IMR-90 (cell line): ENCODE measurements at regions not wholly inside any gene's neighbourhood (a gene's known extent, or its start where the extent isn't known, plus 50 kb on each side); places are given as distances from the start of the nearest gene placed in this dataset.
"Not testable (repeated sequence)": the region's sequence is repeated elsewhere in the genome, so short reads cannot be mapped to it uniquely, and the experiment has no call there.

ENCODE experiments used
- ATAC-seq: fragments of 200-7000 bp; cut with Tn5 transposase; 2 replicates; pipeline ENCODE4 v1.9.1; 2020; ENCODE audit warnings: low read depth, mild to moderate bottlenecking, moderate library complexity
- BruUV-seq: library from RNA; stranded (reverse); fragments of 400-500 nt; replicated peaks from 2 replicates; lab custom pipeline; 2021; lab: Mats Ljungman, UMichigan
- CTCF ChIA-PET: fragments of 300-600 bp; formaldehyde crosslinking; extraction: SDS; loops from one replicate; lab custom pipeline; 2021; ENCODE audit warnings: antibody characterized with exemption; lab: Yijun Ruan, JAX
- POLR2A ChIA-PET: fragments of 300-600 bp; sonication (Branson Sonifier 250); formaldehyde crosslinking; loops from one replicate; lab custom pipeline; 2022; ENCODE audit warnings: antibody characterized with exemption; ENCODE audit not compliant: unreplicated experiment; lab: Charles Lee
- DNase-seq: peaks from one replicate; pipeline ENCODE4 v3.0.0; 2013
- H2AFZ ChIP-seq: replicated peaks from 2 replicates; pipeline ENCODE3; 2013; ENCODE audit warnings: low read length, mild to moderate bottlenecking; ENCODE audit not compliant: poor library complexity
- H2AK5ac ChIP-seq: 2 replicates; pipeline ENCODE4 v1.6.1; 2013; ENCODE audit warnings: low read depth, low read length, inconsistent platforms
- H2AK9ac ChIP-seq: replicated peaks from 2 replicates; pipeline ENCODE3; 2013; ENCODE audit warnings: mild to moderate bottlenecking, low read depth, low read length, moderate library complexity; ENCODE audit not compliant: poor library complexity
- H2BK120ac ChIP-seq: 2 replicates; pipeline ENCODE4 v1.6.1; 2013; ENCODE audit warnings: low read depth, low read length, inconsistent platforms
- H2BK15ac ChIP-seq: 3 replicates; pipeline ENCODE4 v1.6.1; 2013; ENCODE audit warnings: low read depth, low read length, inconsistent platforms
- H2BK20ac ChIP-seq: 2 replicates; pipeline ENCODE4 v1.6.1; 2013; ENCODE audit warnings: low read depth, mild to moderate bottlenecking, inconsistent platforms, low read length, moderate library complexity
- H2BK5ac ChIP-seq: 2 replicates; pipeline ENCODE4 v1.6.1; 2013; ENCODE audit warnings: mild to moderate bottlenecking, low read depth, low read length, inconsistent platforms; ENCODE audit not compliant: poor library complexity, severe bottlenecking
- H3K14ac ChIP-seq: replicated peaks from 2 replicates; pipeline ENCODE4 v1.6.1; 2013; ENCODE audit warnings: low read depth, low read length, inconsistent platforms
- H3K18ac ChIP-seq: 2 replicates; pipeline ENCODE4 v1.6.1; 2013; ENCODE audit warnings: low read depth, low read length, control low read depth
- H3K23ac ChIP-seq: 2 replicates; pipeline ENCODE4 v1.6.1; 2013; ENCODE audit warnings: low read depth, low read length, inconsistent platforms
- H3K27ac ChIP-seq: 2 replicates; pipeline ENCODE4 v1.5.1; 2013; ENCODE audit warnings: mild to moderate bottlenecking, control low read depth, low read length; ENCODE audit not compliant: insufficient read depth
- H3K27me3 ChIP-seq: 2 replicates; pipeline ENCODE4 v1.6.1; 2013; ENCODE audit warnings: low read length; ENCODE audit not compliant: control insufficient read depth, insufficient read depth
- H3K36me3 ChIP-seq: 2 replicates; pipeline ENCODE4 v1.6.1; 2013; ENCODE audit warnings: low read length, mixed read lengths; ENCODE audit not compliant: control insufficient read depth, insufficient read depth
- H3K4ac ChIP-seq: 2 replicates; pipeline ENCODE4 v1.6.1; 2013; ENCODE audit warnings: low read depth, low read length, inconsistent platforms
- H3K4me1 ChIP-seq: 2 replicates; pipeline ENCODE4 v1.6.1; 2013; ENCODE audit warnings: low read length, mixed read lengths; ENCODE audit not compliant: control insufficient read depth, insufficient read depth
- H3K4me2 ChIP-seq: 2 replicates; pipeline ENCODE4 v1.6.1; 2013; ENCODE audit warnings: low read depth, mild to moderate bottlenecking, control low read depth, low read length, moderate library complexity
- H3K4me3 ChIP-seq: 2 replicates; pipeline ENCODE4 v1.5.1; 2013; ENCODE audit warnings: low read depth, mild to moderate bottlenecking, control low read depth, low read length, moderate library complexity; ENCODE audit not compliant: insufficient read depth
- H3K56ac ChIP-seq: 2 replicates; pipeline ENCODE4 v1.6.1; 2013; ENCODE audit warnings: low read length, inconsistent platforms; ENCODE audit not compliant: insufficient read depth; ENCODE audit errors: extremely low read depth
- H3K79me1 ChIP-seq, 2 experiments: 2 replicates each; pipeline ENCODE4 v1.6.1; 2013; ENCODE audit warnings: low read length in 2 of 2, inconsistent platforms in 1 of 2, low read depth in 1 of 2
- H3K9ac ChIP-seq: 2 replicates; pipeline ENCODE4 v1.6.1; 2013; ENCODE audit warnings: low read depth, low read length, control low read depth
- H3K9me1 ChIP-seq: 2 replicates; pipeline ENCODE4 v1.6.1; 2013; ENCODE audit warnings: low read length, inconsistent platforms; ENCODE audit not compliant: insufficient read depth
- H3K9me3 ChIP-seq: 2 replicates; pipeline ENCODE4 v1.6.1; 2013; ENCODE audit warnings: low read length; ENCODE audit not compliant: control insufficient read depth, insufficient read depth
- H4K20me1 ChIP-seq: 2 replicates; pipeline ENCODE4 v1.6.1; 2013; ENCODE audit warnings: low read length, inconsistent platforms; ENCODE audit not compliant: insufficient read depth
- H4K5ac ChIP-seq: 2 replicates; pipeline ENCODE4 v1.6.1; 2013; ENCODE audit warnings: mild to moderate bottlenecking, low read depth, low read length, control low read depth
- H4K8ac ChIP-seq, 2 experiments: 2 replicates each; pipeline ENCODE4 v1.6.1; 2013; ENCODE audit warnings: low read depth in 2 of 2, low read length in 2 of 2, control low read depth in 1 of 2, inconsistent platforms in 1 of 2
- H4K91ac ChIP-seq: 2 replicates; pipeline ENCODE4 v1.6.1; 2013; ENCODE audit warnings: low read depth, low read length, inconsistent platforms; ENCODE audit not compliant: insufficient read depth
- BHLHE40 ChIP-seq: fragments of 150-350 bp; IDR thresholded peaks from 2 replicates; pipeline ENCODE4 v1.6.1; 2016; ENCODE audit warnings: mild to moderate bottlenecking, low read depth, low read length
- CEBPB ChIP-seq: IDR thresholded peaks from 2 replicates; pipeline ENCODE4 v1.6.1; 2012; ENCODE audit warnings: low read depth, low read length, improper control_type of control experiment
- ELK1 ChIP-seq: fragments of 150-350 bp; IDR thresholded peaks from 2 replicates; pipeline ENCODE4 v1.6.1; 2016; ENCODE audit warnings: low read depth, mild to moderate bottlenecking, low read length, moderate library complexity, borderline replicate concordance
- FOS ChIP-seq: fragments of 150-350 bp; IDR thresholded peaks from 2 replicates; pipeline ENCODE4 v1.6.1; 2016; ENCODE audit warnings: low read depth, low read length
- MAFK ChIP-seq: IDR thresholded peaks from 2 replicates; pipeline ENCODE4 v1.6.1; 2012; ENCODE audit warnings: low read depth, low read length, improper control_type of control experiment
- MXI1 ChIP-seq: IDR thresholded peaks from 2 replicates; pipeline ENCODE4 v1.6.1; 2012; ENCODE audit warnings: low read depth, mild to moderate bottlenecking, low read length, moderate library complexity, borderline replicate concordance
- WGBS, 2 experiments: methylation state at CpG; one replicate each; pipeline versions ENCODE4 v1.1.5 to v1.1.7; 2013; ENCODE audit warnings: missing lambda C conversion rate in 2 of 2; ENCODE audit not compliant: insufficient read length in 1 of 2; ENCODE audit errors: extremely low coverage in 2 of 2; 5-methylcytosine and 5-hydroxymethylcytosine counted together
- dilution Hi-C: fragments of 300-500 bp; cut with HindIII; formaldehyde crosslinking; loops from one replicate; pipeline ENCODE4 v1.14.3; 2018; ENCODE audit warnings: low sequenced_read_pairs; ENCODE audit not compliant: unreplicated experiment
- in situ Hi-C: fragments of 300-500 bp; cut with MboI; formaldehyde crosslinking; loops from 3 replicates; pipeline ENCODE4 v1.14.3; 2019; ENCODE audit warnings: low sequenced_read_pairs, inconsistent platforms, mixed read lengths
- intact Hi-C: fragments of 100-400 bp; cut with micrococcal nuclease; formaldehyde crosslinking; loops from 2 replicates; pipeline ENCODE4 v1.10.0; 2022
- TF ChIP-seq, protein P1 (sequence below): fragments of 150-350 bp; IDR thresholded peaks from 2 replicates; pipeline ENCODE4 v1.6.1; 2017; ENCODE audit warnings: mild to moderate bottlenecking, antibody characterized with exemption, low read length, low read depth

DNA sequence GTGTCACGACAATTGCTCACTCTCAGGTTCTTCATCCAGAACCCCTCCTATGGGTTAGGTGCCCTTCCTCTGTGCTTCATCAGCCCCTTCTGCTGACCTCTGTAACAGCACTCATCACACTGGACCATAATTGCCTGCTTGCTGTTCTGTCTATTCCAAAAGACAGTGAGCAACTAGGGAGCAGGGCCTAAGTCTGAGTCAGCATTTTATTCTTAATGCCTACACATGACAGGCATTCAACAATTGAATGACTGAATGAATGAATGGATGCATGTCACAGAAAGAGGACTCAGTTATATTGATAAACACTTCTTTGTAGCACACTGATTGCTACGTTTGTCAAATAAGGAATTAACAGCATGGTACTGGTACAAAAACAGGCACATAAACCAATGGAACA is 317.0 kb downstream of the ZIC3 start:
- no peaks in the 10 kb centered on the region for H3K9me3 ChIP-seq
- no peaks in the 10 kb centered on the region for H3K4me1 ChIP-seq
- H3K4ac ChIP-seq, result no peak overlapping the region
- H4K5ac ChIP-seq, result no peak overlapping the region
- whole genome bisulfite sequencing, 2 experiments, result 71% methylated on average over 1 of the region's 2 CpGs; no CpG with 5 or more reads in 1 of the 2 experiments
- CTCF ChIA-PET, result no interaction called here
- no peak overlapping the region for H3K18ac ChIP-seq
- no peak overlapping the region for H4K91ac ChIP-seq
- H3K27ac ChIP-seq, result no peak overlapping the region
- H4K8ac ChIP-seq, result no peak overlapping the region
- H3K9ac ChIP-seq, result no peak overlapping the region
- no peak for DNase-seq
- TF ChIP-seq ELK1, result no peak
- TF ChIP-seq, protein P1, sequence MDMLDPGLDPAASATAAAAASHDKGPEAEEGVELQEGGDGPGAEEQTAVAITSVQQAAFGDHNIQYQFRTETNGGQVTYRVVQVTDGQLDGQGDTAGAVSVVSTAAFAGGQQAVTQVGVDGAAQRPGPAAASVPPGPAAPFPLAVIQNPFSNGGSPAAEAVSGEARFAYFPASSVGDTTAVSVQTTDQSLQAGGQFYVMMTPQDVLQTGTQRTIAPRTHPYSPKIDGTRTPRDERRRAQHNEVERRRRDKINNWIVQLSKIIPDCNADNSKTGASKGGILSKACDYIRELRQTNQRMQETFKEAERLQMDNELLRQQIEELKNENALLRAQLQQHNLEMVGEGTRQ, result no peak
- no peak for TF ChIP-seq CEBPB
- TF ChIP-seq MXI1, result no peak
- no peak for TF ChIP-seq FOS
- no peak for TF ChIP-seq BHLHE40
- TF ChIP-seq MAFK, result peak; percentile 87
- H2AK9ac ChIP-seq, result no peak overlapping the region
- no peaks in the 10 kb centered on the region for H3K27me3 ChIP-seq
- H3K14ac ChIP-seq, result no peak overlapping the region
- intact Hi-C loops (no loop called here), dilution Hi-C loops (no loop called here), in situ Hi-C loops (no loop called here)
- no peak overlapping the region for H3K4me2 ChIP-seq
- no peaks in the 10 kb centered on the region for H3K9me1 ChIP-seq
- POLR2A ChIA-PET, result no interaction called here
- H2BK15ac ChIP-seq, result no peak overlapping the region
- H4K20me1 ChIP-seq, result no peaks in the 10 kb centered on the region
- no peak overlapping the region for H3K23ac ChIP-seq
- H2AK5ac ChIP-seq, result no peak overlapping the region
- H2AFZ ChIP-seq, result no peak overlapping the region
- no peak overlapping the region for H3K56ac ChIP-seq
- H3K36me3 ChIP-seq, result no peaks in the 10 kb centered on the region
- no TSS peak for BruUV-seq
- H2BK20ac ChIP-seq, result no peak overlapping the region
- no peaks in the 10 kb centered on the region for H3K79me1 ChIP-seq
- no peak for ATAC-seq
- no peak overlapping the region for H2BK5ac ChIP-seq
- no peak overlapping the region for H2BK120ac ChIP-seq
- no peak overlapping the region for H3K4me3 ChIP-seq

GRCh38 chrX:137884813-137885212 is 318.9 kb downstream of the ZIC3 start:
- in situ Hi-C loops, H3K27me3 ChIP-seq, H3K9me1 ChIP-seq, H3K9ac ChIP-seq, H3K4me1 ChIP-seq, H2BK20ac ChIP-seq, POLR2A ChIA-PET, H3K4me3 ChIP-seq, H4K91ac ChIP-seq, H2BK5ac ChIP-seq, H2BK120ac ChIP-seq, H3K4me2 ChIP-seq, H3K23ac ChIP-seq, H3K9me3 ChIP-seq, intact Hi-C loops, H3K79me1 ChIP-seq, ATAC-seq, BruUV-seq, H4K20me1 ChIP-seq, DNase-seq, H3K27ac ChIP-seq, H2AK5ac ChIP-seq, H3K18ac ChIP-seq, CTCF ChIA-PET, dilution Hi-C loops, H3K56ac ChIP-seq, H2AFZ ChIP-seq, H4K8ac ChIP-seq, H2BK15ac ChIP-seq, H3K4ac ChIP-seq, H3K14ac ChIP-seq, H4K5ac ChIP-seq, H2AK9ac ChIP-seq, H3K36me3 ChIP-seq: not testable (repeated sequence)
- WGBS, 2 experiments, result no CpG with 5 or more reads among the region's 1 CpG
